GM23338 (cell line): ENCODE measurements at regions not wholly inside any gene's neighbourhood (a gene's known extent, or its start where the extent isn't known, plus 50 kb on each side); places are given as distances from the start of the nearest gene placed in this dataset.
A peak's percentile ranks its signal among the peaks of the same experiment; 100 is the strongest.

ENCODE experiments used
- ATAC-seq: fragments of 200-7000 bp; cut with Tn5 transposase; 3 replicates; pipeline ENCODE4 v1.9.1; 2020
- DNase-seq: peaks from one replicate; pipeline ENCODE4 v3.0.0-alpha.2; 2015; ENCODE audit warnings: low spot score
- H2AFZ ChIP-seq: fragments of 200-600 bp; sonication (generic); 2 replicates; pipeline ENCODE4 v1.8.0; 2016; ENCODE audit warnings: antibody characterized with exemption, mild to moderate bottlenecking, moderate library complexity
- H3F3A ChIP-seq: fragments of 200-600 bp; sonication (generic); replicated peaks from 2 replicates; pipeline ENCODE4 v1.8.0; 2017; ENCODE audit warnings: antibody characterized with exemption, mixed run types, low read depth
- H3K27ac ChIP-seq: fragments of 200-600 bp; sonication (generic); 2 replicates; pipeline ENCODE4 v1.6.1; 2016; ENCODE audit warnings: low read depth
- H3K27me3 ChIP-seq: fragments of 200-600 bp; sonication (generic); 2 replicates; pipeline ENCODE4 v1.8.0; 2016; ENCODE audit warnings: mild to moderate bottlenecking, mixed run types, moderate library complexity; ENCODE audit not compliant: insufficient read depth
- H3K36me3 ChIP-seq: fragments of 200-600 bp; sonication (generic); 2 replicates; pipeline ENCODE4 v1.8.0; 2016; ENCODE audit warnings: mild to moderate bottlenecking; ENCODE audit not compliant: insufficient read depth
- H3K4me1 ChIP-seq: fragments of 200-600 bp; sonication (generic); 2 replicates; pipeline ENCODE4 v1.8.0; 2016; ENCODE audit warnings: mild to moderate bottlenecking, moderate library complexity; ENCODE audit not compliant: insufficient read depth
- H3K4me2 ChIP-seq: fragments of 200-600 bp; sonication (generic); 2 replicates; pipeline ENCODE4 v1.7.1; 2017; ENCODE audit warnings: mixed run types
- H3K4me3 ChIP-seq: fragments of 200-600 bp; sonication (generic); 2 replicates; pipeline ENCODE4 v1.6.1; 2016; ENCODE audit warnings: mixed run types
- H3K79me2 ChIP-seq: fragments of 200-600 bp; sonication (generic); replicated peaks from 2 replicates; pipeline ENCODE4 v1.8.0; 2017; ENCODE audit warnings: mild to moderate bottlenecking; ENCODE audit not compliant: insufficient read depth
- H3K9me2 ChIP-seq: fragments of 200-600 bp; sonication (generic); 2 replicates; pipeline ENCODE4 v1.8.0; 2017; ENCODE audit not compliant: insufficient read depth
- H4K20me1 ChIP-seq: fragments of 200-600 bp; sonication (generic); replicated peaks from 2 replicates; pipeline ENCODE4 v1.8.0; 2017; ENCODE audit warnings: mild to moderate bottlenecking; ENCODE audit not compliant: insufficient read depth
- H3K27ac Mint-ChIP-seq: 2 replicates; pipeline ENCODE4 v1.8.0; 2020; ENCODE audit warnings: inconsistent platforms, mild to moderate bottlenecking, moderate library complexity, mixed read lengths
- H3K27me3 Mint-ChIP-seq: 3 replicates; pipeline ENCODE4 v1.8.0; 2022; ENCODE audit warnings: low read depth, mild to moderate bottlenecking, moderate library complexity, mixed read lengths, inconsistent platforms; ENCODE audit not compliant: insufficient read depth, poor library complexity
- H3K36me3 Mint-ChIP-seq: 3 replicates; pipeline ENCODE4 v1.8.0; 2021; ENCODE audit warnings: low read depth, mild to moderate bottlenecking, inconsistent platforms, moderate library complexity, mixed read lengths
- H3K4me1 Mint-ChIP-seq: 3 replicates; pipeline ENCODE4 v1.8.0; 2020; ENCODE audit warnings: mild to moderate bottlenecking, inconsistent platforms, mixed read lengths
- H3K4me3 Mint-ChIP-seq: 3 replicates; pipeline ENCODE4 v1.8.0; 2021; ENCODE audit warnings: moderate library complexity, mild to moderate bottlenecking, inconsistent platforms, mixed read lengths
- H3K9me3 Mint-ChIP-seq: 3 replicates; pipeline ENCODE4 v1.8.0; 2020; ENCODE audit warnings: moderate library complexity, mild to moderate bottlenecking, inconsistent platforms, mixed read lengths
- CREB1 ChIP-seq: fragments of 250-450 bp; sonication (Bioruptor Pico); IDR thresholded peaks from 2 replicates; pipeline ENCODE4 v1.5.0; 2020; ENCODE audit warnings: low read depth, mild to moderate bottlenecking, moderate library complexity
- CTCF ChIP-seq, 2 experiments: fragments of 200-600 bp in 1 of 2; sonication (generic) in 1 of 2; conservative IDR thresholded peaks; 2 replicates each; pipeline versions ENCODE4 v1.5.1 to v1.6.1; 2016 to 2017; ENCODE audit warnings: antibody characterized with exemption in 2 of 2, low read depth in 2 of 2, mild to moderate bottlenecking in 2 of 2, moderate library complexity in 1 of 2
- ETS1 ChIP-seq: IDR thresholded peaks from 2 replicates; pipeline ENCODE4 v1.6.1; 2016; ENCODE audit warnings: antibody characterized with exemption
- EZH2 ChIP-seq: fragments of 200-600 bp; sonication (generic); IDR thresholded peaks from one replicate; pipeline ENCODE4 v1.8.0; 2017; ENCODE audit warnings: antibody characterized with exemption, mild to moderate bottlenecking, low read depth; ENCODE audit not compliant: unreplicated experiment
- EZH2phosphoT487 ChIP-seq: fragments of 200-600 bp; sonication (generic); IDR thresholded peaks from one replicate; pipeline ENCODE4 v1.8.1; 2018; ENCODE audit warnings: antibody characterized with exemption; ENCODE audit not compliant: unreplicated experiment
- JUNB ChIP-seq: IDR thresholded peaks from one replicate; pipeline ENCODE4 v1.6.1; 2016; ENCODE audit warnings: antibody characterized with exemption; ENCODE audit not compliant: unreplicated experiment
- NANOG ChIP-seq: IDR thresholded peaks from 2 replicates; pipeline ENCODE4 v1.6.1; 2016; ENCODE audit warnings: antibody characterized with exemption, borderline replicate concordance
- POLR2AphosphoS5 ChIP-seq: IDR thresholded peaks from 2 replicates; pipeline ENCODE4 v1.6.1; 2016; ENCODE audit warnings: antibody characterized with exemption, low read depth
- REST ChIP-seq: IDR thresholded peaks from one replicate; pipeline ENCODE4 v1.6.1; 2018; ENCODE audit warnings: antibody characterized with exemption; ENCODE audit not compliant: unreplicated experiment
- STAT1 ChIP-seq: IDR thresholded peaks from one replicate; pipeline ENCODE4 v1.6.1; 2016; ENCODE audit warnings: antibody characterized with exemption; ENCODE audit not compliant: unreplicated experiment
- ZNF114 ChIP-seq: fragments of 250-450 bp; sonication (Bioruptor Pico); IDR thresholded peaks from 2 replicates; pipeline ENCODE4 v1.5.0; 2020; ENCODE audit warnings: mild to moderate bottlenecking, moderate library complexity
- ZNF331 ChIP-seq: fragments of 250-450 bp; sonication (Bioruptor Pico); IDR thresholded peaks from 2 replicates; pipeline ENCODE4 v1.5.0; 2020; ENCODE audit warnings: low read depth, mild to moderate bottlenecking, moderate library complexity

GRCh38 chr21:20617130-20617529 is 381.1 kb upstream of the NCAM2 start:
- Histone ChIP-seq H4K20me1 (0 out of 2 replicates have a peak, but pooled peaks cover 9% of the 10 kb centered on the region), H3K36me3 (no peaks in the 10 kb centered on the region), H3K27ac (no peak overlapping the region), H3K4me1 (no peaks in the 10 kb centered on the region; the same call in 1 of the 2 replicates), H3K27me3 (peaks cover 98% of the 10 kb centered on the region), H3K4me2 (no peak overlapping the region), H3K79me2 (no peaks in the 10 kb centered on the region), H2AFZ (no peak overlapping the region), H3F3A (no peaks in the 10 kb centered on the region), H3K9me2 (no peaks in the 10 kb centered on the region), H3K4me3 (no peak overlapping the region)
- ATAC-seq = peak; percentile 100
- Mint-ChIP-seq H3K9me3 (no peaks in the 10 kb centered on the region; the same call in 2 of the 3 replicates), H3K27ac (no peak overlapping the region), H3K36me3 (no peaks in the 10 kb centered on the region), H3K27me3 (peaks cover 65% of the 10 kb centered on the region), H3K4me3 (no peak overlapping the region), H3K4me1 (peaks cover 4% of the 10 kb centered on the region)
- peak; percentile 77 for DNase-seq
- TF ChIP-seq ETS1 (no peak), NANOG (peak; percentile 83; the same call in 1 of the 2 replicates)

GRCh38 chr21:20618878-20619277 is 379.3 kb upstream of the NCAM2 start:
- DNase-seq (no peak), ATAC-seq (no peak)
- H3K4me1 ChIP-seq = no peaks in the 10 kb centered on the region; the same call in 1 of the 2 replicates
- H3K4me3 Mint-ChIP-seq = no peak overlapping the region
- no peak overlapping the region for H3K4me2 ChIP-seq
- H3K27ac ChIP-seq = no peak overlapping the region
- H3K9me3 Mint-ChIP-seq = peaks cover 15% of the 10 kb centered on the region
- peaks cover 82% of the 10 kb centered on the region for H3K27me3 ChIP-seq
- H3K27ac Mint-ChIP-seq = no peak overlapping the region
- H3K36me3 ChIP-seq = no peaks in the 10 kb centered on the region; the same call in none of the 2 replicates
- H3K4me3 ChIP-seq = no peak overlapping the region
- H4K20me1 ChIP-seq = 0 out of 2 replicates have a peak, but pooled peaks cover 9% of the 10 kb centered on the region
- peaks cover 15% of the 10 kb centered on the region for H3K36me3 Mint-ChIP-seq
- peaks cover 4% of the 10 kb centered on the region for H3K4me1 Mint-ChIP-seq
- peaks cover 70% of the 10 kb centered on the region for H3K27me3 Mint-ChIP-seq
- no peaks in the 10 kb centered on the region for H3K79me2 ChIP-seq
- no peaks in the 10 kb centered on the region for H3K9me2 ChIP-seq
- H2AFZ ChIP-seq = no peak overlapping the region
- no peaks in the 10 kb centered on the region for H3F3A ChIP-seq
- no peak for TF ChIP-seq CTCF (conservative IDR thresholded peaks at IDR 0.05; ENCODE audit: low read depth in 2 of 2)
- no peak for TF ChIP-seq POLR2AphosphoS5
- no peak for TF ChIP-seq ZNF114 (CRISPR knock-in tag)
- TF ChIP-seq EZH2 = no peak
- no peak for TF ChIP-seq ZNF331
- TF ChIP-seq ETS1 = no peak
- TF ChIP-seq JUNB = no peak
- TF ChIP-seq EZH2phosphoT487 = no peak
- TF ChIP-seq REST = no peak
- no peak for TF ChIP-seq NANOG
- TF ChIP-seq CREB1 (CRISPR knock-in tag) = no peak
- TF ChIP-seq STAT1 = no peak
